Superior temporal gyrus (tissue), 1 donor: ENCODE measurements at regions not wholly inside any gene's neighbourhood (a gene's known extent, or its start where the extent isn't known, plus 50 kb on each side); places are given as distances from the start of the nearest gene placed in this dataset.

Experiments
- DNase-seq: peaks from one replicate; pipeline ENCODE4 v3.0.0-alpha.2; 2016; ENCODE audit errors: extremely low spot score

- no peak for DNase-seq
These were observed 709.3 kb downstream of the RPS29 start for GRCh38 chr14:48876806-48877340.

- no peak for DNase-seq
These were observed 711.5 kb downstream of the RPS29 start for GRCh38 chr14:48874711-48875110.

DNA sequence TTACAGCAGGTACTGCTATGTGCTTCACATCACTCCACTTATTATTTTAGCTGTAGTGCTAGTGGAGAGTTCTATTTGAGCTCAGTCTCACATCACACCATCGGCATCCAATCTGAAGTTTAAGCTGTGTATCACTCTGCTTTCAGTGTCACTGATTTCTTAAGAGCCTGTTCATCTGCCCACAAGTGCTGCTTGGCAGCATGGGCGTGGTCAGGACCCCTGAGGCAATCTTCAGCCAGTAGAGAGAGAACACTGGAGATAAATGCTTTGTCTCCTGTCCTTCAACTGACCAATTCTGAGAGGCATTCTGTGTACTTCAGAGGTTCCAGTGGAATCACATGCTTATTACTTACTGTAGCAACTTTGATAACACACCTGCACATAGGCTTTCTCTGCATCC, 728.8 kb downstream of the RPS29 start:
- DNase-seq: no peak

DNA sequence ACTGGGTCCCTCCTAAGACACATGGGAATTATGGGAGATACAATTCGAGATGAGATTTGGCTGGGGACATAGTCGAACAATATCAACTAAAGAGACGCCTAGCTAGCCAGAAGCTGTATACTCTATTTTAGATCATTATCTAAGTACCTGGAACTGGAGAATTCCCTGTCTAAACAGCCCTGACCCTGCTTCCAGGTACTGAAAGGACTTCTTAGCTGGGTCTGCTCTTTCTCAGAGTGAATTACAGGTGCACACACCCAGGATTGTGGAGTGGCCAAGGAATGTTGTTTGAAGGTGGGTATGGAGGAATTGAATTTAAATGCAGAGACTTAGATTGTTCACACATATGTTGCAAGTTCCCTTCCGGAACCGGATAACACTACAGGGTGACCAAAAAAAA, 733.0 kb downstream of the RPS29 start:
- no peak for DNase-seq

- no peak for DNase-seq
These were observed 736.3 kb downstream of the RPS29 start for GRCh38 chr14:48849741-48850322.

DNA sequence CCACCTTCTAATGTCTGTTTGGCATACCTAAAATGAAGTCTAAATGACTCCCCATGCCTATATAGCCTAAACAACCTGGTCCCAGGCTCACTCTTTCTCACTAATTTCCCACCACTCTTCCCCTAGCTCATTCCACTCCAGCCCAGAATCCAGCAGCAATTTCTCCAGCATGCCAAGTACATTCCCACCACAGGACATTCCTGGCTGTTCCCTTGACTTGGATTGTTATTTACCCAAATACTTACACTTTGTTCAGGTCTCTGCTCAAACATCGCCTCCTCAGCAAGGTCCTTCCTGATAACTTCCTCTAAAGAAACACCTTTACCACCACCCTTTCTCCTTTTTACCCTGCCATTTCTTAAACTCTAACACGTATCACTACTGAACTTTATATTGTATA, 743.4 kb downstream of the RPS29 start:
- DNase-seq: no peak

DNA sequence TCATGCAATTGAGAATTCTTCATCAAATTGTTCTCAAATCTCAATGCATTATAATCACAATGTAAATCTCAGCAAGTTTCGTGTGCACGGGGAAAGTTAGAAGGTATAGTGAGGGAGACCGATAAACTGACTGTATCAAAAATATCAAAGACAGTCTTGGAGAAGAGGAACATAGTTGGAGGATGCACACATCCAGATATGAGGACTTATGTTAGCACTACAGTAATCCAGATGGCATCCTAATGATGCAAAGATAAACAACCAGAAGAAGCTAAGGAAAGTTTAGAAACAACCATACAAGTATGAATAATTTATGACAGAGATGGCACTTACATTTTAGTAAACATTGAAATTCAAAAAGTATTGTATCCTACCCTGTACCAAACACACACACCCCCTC, 760.1 kb downstream of the RPS29 start:
- no peak for DNase-seq

DNA sequence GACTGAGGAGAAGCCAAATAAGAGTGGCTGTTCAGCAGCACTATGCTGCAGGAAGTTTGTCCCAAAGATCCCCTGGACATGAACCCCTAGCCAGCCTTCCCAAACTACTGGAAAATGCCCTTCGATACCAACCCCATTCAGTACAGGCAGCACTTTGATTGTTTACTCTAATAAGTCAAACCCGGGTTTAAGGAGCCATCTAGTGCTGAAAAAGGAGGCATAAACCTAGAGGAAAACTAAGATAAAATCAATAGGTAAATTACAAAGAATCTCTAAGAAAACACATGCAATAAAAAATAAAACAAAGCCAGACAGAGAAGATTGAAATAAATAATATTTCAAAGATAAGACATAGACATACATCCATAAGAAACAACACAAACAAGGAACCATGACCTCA, 771.6 kb downstream of the RPS29 start:
- no peak for DNase-seq

DNA sequence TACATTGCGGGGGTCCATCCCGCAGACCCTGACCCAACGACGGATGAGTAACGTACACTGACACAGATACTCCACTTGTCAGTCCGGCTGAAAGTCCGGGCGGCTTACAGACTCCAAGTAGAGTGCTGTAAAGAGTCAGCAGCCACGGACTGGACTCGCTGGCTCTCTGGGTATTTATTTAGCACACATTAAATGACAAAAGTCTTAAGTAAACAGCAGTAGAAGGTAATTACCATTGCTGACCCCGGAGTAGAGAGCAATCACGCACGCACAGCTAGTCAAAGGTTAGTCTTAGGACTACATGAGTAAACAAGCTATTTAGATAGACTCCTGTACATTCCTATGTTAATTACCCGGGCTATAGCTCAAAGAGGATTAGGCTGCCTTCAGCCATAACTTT, 780.9 kb downstream of the RPS29 start:
- no peak for DNase-seq

DNA sequence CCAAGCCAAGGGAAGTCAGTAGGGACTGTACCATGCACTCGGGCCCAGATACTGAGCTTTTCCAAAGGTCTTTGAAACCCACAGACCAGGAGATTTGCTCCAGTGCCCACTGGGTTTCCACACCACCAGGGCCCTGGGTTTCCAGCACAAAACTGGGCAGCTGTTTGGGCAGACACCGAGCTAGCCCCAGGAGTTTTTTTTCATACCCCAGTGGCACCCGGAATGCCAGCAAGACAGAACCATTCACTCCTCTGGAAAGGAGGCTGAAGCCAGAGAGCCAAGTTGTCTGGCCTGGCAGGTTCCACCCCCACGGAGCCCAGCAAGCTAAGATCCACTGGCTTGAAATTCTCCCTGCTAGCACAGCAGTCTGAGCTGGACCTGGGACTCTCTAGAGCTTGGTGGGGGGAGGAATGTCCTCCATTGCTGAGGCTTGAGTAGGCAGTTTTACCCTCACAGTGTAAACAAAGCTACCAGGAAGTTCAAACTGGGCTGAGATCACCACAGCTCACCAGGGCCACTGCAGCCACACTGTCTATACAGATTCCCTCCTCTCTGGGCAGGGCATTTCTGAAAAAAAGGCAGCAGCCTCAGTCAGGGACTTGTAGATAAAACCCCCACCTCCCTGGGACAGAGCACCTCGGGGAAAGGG, 793.7 kb downstream of the RPS29 start:
- DNase-seq: no peak

GRCh38 chr14:48788771-48789170, 797.4 kb downstream of the RPS29 start:
- DNase-seq: no peak

GRCh38 chr14:48786498-48786897, 799.7 kb downstream of the RPS29 start:
- no peak for DNase-seq

GRCh38 chr14:48771717-48772116, 814.5 kb downstream of the RPS29 start:
- peak; percentile 35 for DNase-seq

DNA sequence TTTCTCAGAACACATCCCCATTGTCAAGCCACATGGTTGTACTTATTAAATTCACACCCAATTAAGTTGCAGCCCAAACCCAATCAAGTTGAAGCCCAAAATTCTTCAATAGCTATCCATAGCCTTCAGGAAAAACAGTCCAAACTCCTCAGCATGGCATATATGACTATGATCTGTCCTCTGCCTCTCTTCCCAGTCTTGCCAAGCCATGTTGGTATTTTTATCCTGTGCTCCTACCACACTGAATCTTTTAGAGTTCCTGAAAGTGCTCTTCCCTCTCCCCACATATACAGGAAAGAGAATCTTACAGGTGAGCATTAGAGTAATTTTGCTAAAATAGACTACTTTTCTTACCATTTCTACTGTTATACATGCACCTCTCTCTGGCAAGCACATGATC, 834.9 kb downstream of the RPS29 start:
- no peak for DNase-seq

DNA sequence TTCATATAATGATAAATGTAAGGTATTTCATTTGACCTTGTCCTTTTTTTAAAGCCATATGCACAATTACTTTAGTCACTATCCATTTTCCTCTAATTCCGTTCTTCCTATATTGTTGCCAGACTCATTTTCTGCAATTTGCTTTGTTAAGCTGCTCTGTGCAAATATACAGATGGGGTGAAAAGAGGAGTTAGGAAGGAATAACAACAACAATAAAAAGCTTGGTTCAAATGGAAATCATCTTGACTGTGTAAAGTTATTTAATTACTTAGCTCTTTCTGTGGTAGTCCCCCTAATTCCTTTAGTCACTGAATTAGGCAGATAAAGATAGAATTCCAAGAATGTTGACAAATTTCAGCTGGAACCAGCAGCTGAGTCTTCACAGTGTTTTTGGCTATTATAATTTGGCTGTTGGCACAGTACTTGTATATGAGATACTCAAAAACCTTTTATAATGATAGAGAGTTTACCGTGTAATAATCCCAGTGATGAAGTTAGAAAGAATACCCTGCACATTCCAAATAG, 838.0 kb downstream of the RPS29 start:
- no peak for DNase-seq

DNA sequence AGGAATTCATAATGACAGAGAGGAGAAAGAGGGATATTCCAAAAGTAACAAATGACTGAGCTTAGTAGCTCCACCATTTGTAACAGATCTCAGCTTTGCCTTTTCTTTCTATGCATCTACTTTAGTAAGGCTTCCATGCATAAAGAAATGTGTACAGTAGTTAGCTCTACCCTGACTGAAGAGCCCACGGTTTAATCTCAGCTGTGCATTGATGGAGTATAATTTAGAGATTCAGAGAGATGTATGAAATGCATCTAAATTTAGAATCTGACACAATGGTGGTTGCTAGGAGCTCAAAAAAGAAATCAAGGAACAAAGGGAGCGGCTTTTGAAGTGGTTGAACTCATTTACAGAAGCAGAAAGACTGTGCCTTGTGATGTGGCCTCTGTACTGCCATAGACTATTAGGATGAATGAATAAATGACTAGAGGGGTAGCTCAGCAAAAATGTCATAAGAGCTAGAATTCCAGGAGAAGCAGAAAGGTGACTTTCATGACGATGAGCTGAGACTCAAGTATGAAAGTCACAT, 838.6 kb downstream of the RPS29 start:
- no peak for DNase-seq

- no peak for DNase-seq
These were observed 842.0 kb downstream of the RPS29 start for GRCh38 chr14:48744202-48744601.

- no peak for DNase-seq
These were observed 847.8 kb downstream of the RPS29 start for GRCh38 chr14:48738186-48738925.

DNA sequence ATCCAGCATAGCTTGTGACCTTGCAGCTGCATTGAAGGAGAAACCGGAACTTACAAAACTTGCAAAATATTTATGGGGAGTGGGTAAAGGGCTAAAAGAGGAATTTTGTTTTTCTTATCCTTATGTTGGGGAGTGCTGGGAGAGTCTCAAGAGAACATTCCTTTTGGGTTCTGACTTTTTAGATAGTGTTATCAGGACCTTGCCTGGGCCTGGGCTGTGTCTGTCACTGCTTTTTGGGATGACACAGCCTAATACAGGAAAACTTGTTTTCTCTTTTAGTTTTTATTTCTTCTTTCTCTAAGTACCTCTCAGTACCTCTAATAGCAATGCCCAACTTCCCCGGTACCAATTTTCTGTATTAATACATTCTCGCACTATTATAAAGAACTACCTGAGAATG, 850.6 kb downstream of the RPS29 start:
- DNase-seq: no peak

DNA sequence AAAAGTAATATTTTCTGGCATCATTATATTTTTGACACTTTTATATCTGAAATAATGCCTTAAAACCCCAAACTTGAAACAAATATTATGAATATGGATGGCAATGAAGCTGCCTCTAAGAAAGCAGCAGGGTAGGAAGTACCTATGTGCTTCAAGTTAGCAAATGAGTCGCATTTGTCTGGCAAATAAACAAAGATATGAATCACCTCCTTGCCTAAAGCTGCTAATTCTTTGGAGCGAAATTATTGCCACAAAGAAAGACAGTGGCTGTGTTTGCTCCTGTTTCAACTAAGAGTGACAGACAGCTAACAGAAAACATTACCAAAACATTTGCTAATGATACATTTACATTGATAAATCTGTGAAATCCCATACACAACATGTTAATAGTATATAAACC, 854.9 kb downstream of the RPS29 start:
- DNase-seq: no peak

- no peak for DNase-seq
These were observed 860.0 kb downstream of the RPS29 start for GRCh38 chr14:48726080-48726642.

DNA sequence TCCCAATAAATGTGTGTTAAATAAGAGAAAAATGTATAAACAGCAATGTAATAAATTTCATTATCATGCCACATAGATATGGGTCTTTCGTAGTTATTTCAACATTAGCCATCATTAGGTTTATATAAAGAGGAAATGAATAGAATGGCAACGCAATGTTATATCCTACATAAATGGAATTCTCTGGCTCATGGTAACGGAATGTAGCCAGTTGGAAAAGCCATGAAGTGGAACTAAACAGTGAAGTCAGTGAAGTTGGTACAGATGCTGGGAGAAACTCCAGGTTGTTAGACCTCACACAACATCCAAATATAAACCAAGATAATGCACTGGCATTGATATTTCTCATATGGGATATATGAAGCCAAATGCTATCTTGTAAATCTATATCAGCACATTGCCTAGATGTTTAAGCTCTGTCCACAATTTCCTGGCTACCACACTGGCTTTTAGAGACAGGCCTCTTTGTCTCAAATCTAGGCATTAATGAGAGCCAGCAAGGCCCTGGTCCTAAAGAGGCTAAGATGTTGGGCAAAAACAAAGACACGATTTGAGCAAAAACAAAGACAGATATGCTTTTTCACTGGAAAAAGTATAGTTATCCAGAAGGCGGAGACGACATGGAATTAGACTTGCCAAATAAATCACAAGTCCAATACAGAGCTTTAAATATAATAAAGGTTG, 861.0 kb downstream of the RPS29 start:
- DNase-seq: no peak
